PC-9 (cell line): ENCODE measurements at regions not wholly inside any gene's neighbourhood (a gene's known extent, or its start where the extent isn't known, plus 50 kb on each side); places are given as distances from the start of the nearest gene placed in this dataset.

Experiments used
- EZH2 ChIP-seq: fragments of 200-600 bp; sonication (generic); IDR thresholded peaks from 2 replicates; pipeline ENCODE4 v1.8.0; 2017; ENCODE audit warnings: antibody characterized with exemption, low read depth
- TF ChIP-seq, protein P1 (sequence below): fragments of 200-600 bp; sonication (generic); conservative IDR thresholded peaks from 2 replicates; pipeline ENCODE4 v1.6.1; 2017; ENCODE audit warnings: mixed run types, antibody characterized with exemption, mild to moderate bottlenecking, moderate library complexity

DNA sequence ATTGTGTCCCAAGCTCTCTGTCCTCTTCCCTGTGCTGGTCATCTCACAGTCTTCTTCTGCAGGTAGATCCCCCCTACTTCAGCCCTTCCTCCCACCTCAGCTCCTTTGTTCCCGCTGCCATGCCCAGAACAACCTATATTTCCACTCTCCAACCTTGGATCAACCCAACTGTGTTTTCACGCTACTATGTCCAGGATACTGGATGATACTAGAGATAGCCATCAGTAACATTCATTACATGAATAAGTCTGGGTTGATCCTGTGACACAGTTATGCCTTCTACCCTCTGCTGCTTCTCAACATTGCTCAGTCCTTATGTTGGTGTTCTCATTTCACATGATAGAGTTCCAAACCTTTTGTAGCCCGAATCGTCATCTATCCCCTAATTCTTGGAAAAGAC is 286.4 kb downstream of the ZEB1 start:
- TF ChIP-seq, protein P1, sequence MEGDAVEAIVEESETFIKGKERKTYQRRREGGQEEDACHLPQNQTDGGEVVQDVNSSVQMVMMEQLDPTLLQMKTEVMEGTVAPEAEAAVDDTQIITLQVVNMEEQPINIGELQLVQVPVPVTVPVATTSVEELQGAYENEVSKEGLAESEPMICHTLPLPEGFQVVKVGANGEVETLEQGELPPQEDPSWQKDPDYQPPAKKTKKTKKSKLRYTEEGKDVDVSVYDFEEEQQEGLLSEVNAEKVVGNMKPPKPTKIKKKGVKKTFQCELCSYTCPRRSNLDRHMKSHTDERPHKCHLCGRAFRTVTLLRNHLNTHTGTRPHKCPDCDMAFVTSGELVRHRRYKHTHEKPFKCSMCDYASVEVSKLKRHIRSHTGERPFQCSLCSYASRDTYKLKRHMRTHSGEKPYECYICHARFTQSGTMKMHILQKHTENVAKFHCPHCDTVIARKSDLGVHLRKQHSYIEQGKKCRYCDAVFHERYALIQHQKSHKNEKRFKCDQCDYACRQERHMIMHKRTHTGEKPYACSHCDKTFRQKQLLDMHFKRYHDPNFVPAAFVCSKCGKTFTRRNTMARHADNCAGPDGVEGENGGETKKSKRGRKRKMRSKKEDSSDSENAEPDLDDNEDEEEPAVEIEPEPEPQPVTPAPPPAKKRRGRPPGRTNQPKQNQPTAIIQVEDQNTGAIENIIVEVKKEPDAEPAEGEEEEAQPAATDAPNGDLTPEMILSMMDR, result no peak
- TF ChIP-seq EZH2, result no peak
